Smooth muscle cell (in vitro differentiated cells): ENCODE measurements at regions not wholly inside any gene's neighbourhood (a gene's known extent, or its start where the extent isn't known, plus 50 kb on each side); places are given as distances from the start of the nearest gene placed in this dataset.
A peak's percentile ranks its signal among the peaks of the same experiment; 100 is the strongest.
"Not testable (repeated sequence)": the region's sequence is repeated elsewhere in the genome, so short reads cannot be mapped to it uniquely, and the experiment has no call there.

Experiments used
- DNase-seq: peaks from one replicate; lab custom pipeline; 2025; ENCODE audit not compliant: unreplicated experiment; lab: John Stamatoyannopoulos, UW
- H2AFZ ChIP-seq: fragments of 200-600 bp; sonication (generic); 2 replicates; pipeline ENCODE4 v1.6.0; 2016; ENCODE audit warnings: antibody characterized with exemption, low read depth, mild to moderate bottlenecking
- H3F3A ChIP-seq: fragments of 200-600 bp; sonication (generic); 2 replicates; pipeline ENCODE4 v1.6.0; 2017; ENCODE audit warnings: antibody characterized with exemption, low read depth
- H3K27ac ChIP-seq: fragments of 200-600 bp; sonication (generic); 2 replicates; pipeline ENCODE4 v1.5.1; 2016; ENCODE audit warnings: low read depth, mild to moderate bottlenecking
- H3K27me3 ChIP-seq: fragments of 200-600 bp; sonication (generic); 2 replicates; pipeline ENCODE4 v1.6.1; 2016; ENCODE audit warnings: low read depth, mild to moderate bottlenecking
- H3K36me3 ChIP-seq: fragments of 200-600 bp; sonication (generic); 2 replicates; pipeline ENCODE4 v1.5.1; 2016; ENCODE audit warnings: low read depth
- H3K4me1 ChIP-seq: fragments of 200-600 bp; sonication (generic); 2 replicates; pipeline ENCODE4 v1.5.1; 2016; ENCODE audit warnings: low read depth
- H3K4me2 ChIP-seq: fragments of 200-600 bp; sonication (generic); 2 replicates; pipeline ENCODE4 v1.6.0; 2016; ENCODE audit warnings: mild to moderate bottlenecking
- H3K4me3 ChIP-seq: fragments of 200-600 bp; sonication (generic); 2 replicates; pipeline ENCODE4 v1.5.1; 2016; ENCODE audit warnings: mild to moderate bottlenecking
- H3K79me2 ChIP-seq: fragments of 200-600 bp; sonication (generic); 2 replicates; pipeline ENCODE4 v1.6.0; 2016; ENCODE audit warnings: low read depth, mild to moderate bottlenecking
- H3K9ac ChIP-seq: fragments of 200-600 bp; sonication (generic); 2 replicates; pipeline ENCODE4 v1.6.0; 2016; ENCODE audit warnings: low read depth
- H3K9me3 ChIP-seq: fragments of 200-600 bp; sonication (generic); replicated peaks from 2 replicates; pipeline ENCODE4 v1.5.1; 2016; ENCODE audit warnings: low read depth
- H4K20me1 ChIP-seq: fragments of 200-600 bp; sonication (generic); 2 replicates; pipeline ENCODE4 v1.6.0; 2016; ENCODE audit warnings: low read depth
- WGBS: methylation state at CpG from one replicate; pipeline ENCODE4 v1.1.7; 2016; ENCODE audit warnings: low lambda C conversion rate; 5-methylcytosine and 5-hydroxymethylcytosine counted together
- TF ChIP-seq, protein P1 (sequence below): fragments of 200-600 bp; sonication (generic); IDR thresholded peaks from 2 replicates; pipeline ENCODE4 v1.5.1; 2017; ENCODE audit warnings: borderline replicate concordance, mild to moderate bottlenecking, antibody characterized with exemption; ENCODE audit not compliant: insufficient read depth, poor library complexity, severe bottlenecking

DNA sequence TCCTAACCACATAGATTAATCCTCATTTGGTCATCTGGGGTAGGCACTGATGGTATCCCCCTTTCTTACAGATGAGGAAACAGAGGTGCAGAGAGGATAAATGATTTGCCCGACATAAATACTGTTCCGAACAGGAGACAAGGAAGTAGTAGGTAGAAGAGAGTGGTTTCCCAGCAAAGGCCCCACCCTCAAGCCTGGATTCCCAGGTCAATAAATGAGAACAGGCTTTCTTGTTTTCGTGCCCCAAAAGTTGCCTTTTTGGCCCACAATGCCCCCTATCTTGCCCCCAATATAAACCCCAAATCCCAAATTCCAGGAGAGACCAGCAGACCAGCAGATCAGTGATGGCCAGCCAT is 125.5 kb upstream of the PRR20G start:
- H3K27ac ChIP-seq, result peak overlapping the region; percentile 29
- DNase-seq, result no peak
- H3K36me3 ChIP-seq, result no peaks in the 10 kb centered on the region
- no peak overlapping the region for H3K4me2 ChIP-seq
- H3F3A ChIP-seq, result no peaks in the 10 kb centered on the region
- H3K4me1 ChIP-seq, result peaks cover 15% of the 10 kb centered on the region
- no peak overlapping the region for H3K9ac ChIP-seq
- no peak overlapping the region for H2AFZ ChIP-seq
- no peaks in the 10 kb centered on the region for H3K9me3 ChIP-seq
- WGBS, result 96% methylated on average over 3 of the region's 3 CpGs
- H3K27me3 ChIP-seq, result no peaks in the 10 kb centered on the region
- no peaks in the 10 kb centered on the region for H3K79me2 ChIP-seq
- TF ChIP-seq, protein P1, sequence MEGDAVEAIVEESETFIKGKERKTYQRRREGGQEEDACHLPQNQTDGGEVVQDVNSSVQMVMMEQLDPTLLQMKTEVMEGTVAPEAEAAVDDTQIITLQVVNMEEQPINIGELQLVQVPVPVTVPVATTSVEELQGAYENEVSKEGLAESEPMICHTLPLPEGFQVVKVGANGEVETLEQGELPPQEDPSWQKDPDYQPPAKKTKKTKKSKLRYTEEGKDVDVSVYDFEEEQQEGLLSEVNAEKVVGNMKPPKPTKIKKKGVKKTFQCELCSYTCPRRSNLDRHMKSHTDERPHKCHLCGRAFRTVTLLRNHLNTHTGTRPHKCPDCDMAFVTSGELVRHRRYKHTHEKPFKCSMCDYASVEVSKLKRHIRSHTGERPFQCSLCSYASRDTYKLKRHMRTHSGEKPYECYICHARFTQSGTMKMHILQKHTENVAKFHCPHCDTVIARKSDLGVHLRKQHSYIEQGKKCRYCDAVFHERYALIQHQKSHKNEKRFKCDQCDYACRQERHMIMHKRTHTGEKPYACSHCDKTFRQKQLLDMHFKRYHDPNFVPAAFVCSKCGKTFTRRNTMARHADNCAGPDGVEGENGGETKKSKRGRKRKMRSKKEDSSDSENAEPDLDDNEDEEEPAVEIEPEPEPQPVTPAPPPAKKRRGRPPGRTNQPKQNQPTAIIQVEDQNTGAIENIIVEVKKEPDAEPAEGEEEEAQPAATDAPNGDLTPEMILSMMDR, result no peak
- no peak overlapping the region for H3K4me3 ChIP-seq
- H4K20me1 ChIP-seq, result no peaks in the 10 kb centered on the region

DNA sequence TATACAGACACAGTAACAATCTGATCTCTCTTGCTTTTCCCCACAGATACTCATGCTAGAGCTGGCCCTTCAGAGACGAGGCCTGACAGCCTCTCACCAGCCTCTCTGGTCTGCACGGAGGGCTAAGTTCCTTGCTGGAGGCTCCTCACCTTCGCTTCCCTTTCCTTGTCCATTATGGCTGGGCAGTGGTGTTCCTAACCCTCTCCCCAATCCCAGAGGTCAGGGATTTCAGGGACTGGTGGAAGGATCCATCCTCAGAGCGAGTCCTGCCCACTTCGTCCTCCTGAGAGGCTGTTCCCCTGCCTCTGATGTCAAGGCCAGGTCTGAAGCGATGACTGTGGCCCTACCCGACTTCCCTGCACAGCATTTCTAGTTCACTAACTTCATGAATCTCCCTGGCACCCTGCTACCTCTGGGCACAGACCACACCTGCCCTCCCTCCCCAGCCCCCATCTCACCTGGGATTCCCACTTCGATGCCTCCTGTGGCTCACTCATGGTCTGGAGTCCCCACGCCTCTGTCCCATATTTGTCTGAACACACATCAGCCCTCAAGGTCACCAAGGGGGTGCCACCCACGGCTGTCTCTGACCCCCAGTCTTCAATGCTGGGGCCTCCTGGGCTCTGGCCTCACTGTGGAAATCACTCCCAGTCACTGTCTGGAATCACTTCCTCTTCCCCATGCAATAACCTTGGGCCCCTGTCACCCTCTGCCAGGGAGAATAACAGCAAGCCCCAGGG is 124.9 kb upstream of the PRR20G start:
- H3K79me2 ChIP-seq, result no peaks in the 10 kb centered on the region
- no peaks in the 10 kb centered on the region for H3K27me3 ChIP-seq
- H2AFZ ChIP-seq, result no peak overlapping the region
- no peak overlapping the region for H3K4me3 ChIP-seq
- no peaks in the 10 kb centered on the region for H3K36me3 ChIP-seq
- H3K9ac ChIP-seq, result no peak overlapping the region
- no peaks in the 10 kb centered on the region for H3K9me3 ChIP-seq
- peaks cover 16% of the 10 kb centered on the region for H3K4me1 ChIP-seq
- no peaks in the 10 kb centered on the region for H4K20me1 ChIP-seq
- no peaks in the 10 kb centered on the region for H3F3A ChIP-seq
- no peak for DNase-seq
- TF ChIP-seq, protein P1, result no peak
- H3K27ac ChIP-seq, result no peak overlapping the region
- H3K4me2 ChIP-seq, result no peak overlapping the region
- 81% methylated on average over 10 of the region's 10 CpGs for WGBS

DNA sequence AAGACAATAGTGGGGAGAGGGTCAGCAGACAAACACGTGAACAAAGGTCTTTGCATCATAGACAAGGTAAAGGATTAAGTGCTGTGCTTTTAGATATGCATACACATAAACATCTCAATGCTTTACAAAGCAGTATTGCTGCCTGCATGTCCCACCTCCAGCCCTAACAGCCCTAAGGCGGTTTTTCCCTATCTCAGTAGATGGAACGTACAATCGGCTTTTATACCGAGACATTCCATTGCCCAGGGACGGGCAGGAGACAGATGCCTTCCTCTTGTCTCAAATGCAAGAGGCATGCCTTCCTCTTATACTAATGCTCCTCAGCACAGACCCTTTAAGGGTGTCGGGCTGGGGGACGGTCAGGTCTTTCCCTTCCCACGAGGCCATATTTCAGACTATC is 124.0 kb upstream of the PRR20G start:
- H3K9me3 ChIP-seq, H4K20me1 ChIP-seq, H3K79me2 ChIP-seq, H3K27me3 ChIP-seq, H3K4me3 ChIP-seq, H3K27ac ChIP-seq, H3K36me3 ChIP-seq, H3K4me2 ChIP-seq, H2AFZ ChIP-seq, DNase-seq, H3F3A ChIP-seq, H3K9ac ChIP-seq: not testable (repeated sequence)
- WGBS, result 51% methylated on average over 8 of the region's 9 CpGs
- peaks cover 17% of the 10 kb centered on the region for H3K4me1 ChIP-seq

DNA sequence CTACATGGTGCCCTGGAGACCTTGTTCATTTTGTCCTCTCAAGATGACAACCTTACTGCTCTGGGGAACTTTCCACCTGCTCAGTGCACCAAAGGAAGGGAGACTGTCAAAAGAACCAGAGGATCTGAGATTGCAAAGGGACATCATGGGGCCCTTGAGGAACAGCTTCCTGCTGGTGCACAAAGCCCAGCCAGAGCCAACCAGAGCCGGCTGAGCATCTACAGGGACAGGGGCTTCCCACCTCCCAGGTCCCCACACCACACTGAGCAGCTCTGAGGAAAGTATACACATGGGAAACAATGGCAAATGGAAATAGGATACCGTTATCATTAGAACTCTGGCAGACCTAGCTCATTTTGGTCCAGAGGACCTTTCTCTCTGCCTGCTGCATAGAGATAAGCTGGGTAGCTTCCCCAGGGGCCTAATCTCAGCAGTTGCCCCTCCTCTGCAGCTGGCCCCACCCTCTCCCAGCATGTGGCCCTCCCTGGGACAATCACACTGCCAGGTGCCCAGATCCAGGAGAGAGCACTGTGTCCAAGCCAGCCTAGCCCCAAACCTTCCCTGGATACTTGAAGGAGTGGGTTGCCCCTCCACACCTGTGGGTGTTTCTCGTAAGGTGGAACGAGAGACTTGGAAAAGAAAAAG is 123.4 kb upstream of the PRR20G start:
- H3K4me2 ChIP-seq, result no peak overlapping the region
- no peaks in the 10 kb centered on the region for H3F3A ChIP-seq
- H3K27ac ChIP-seq, result no peak overlapping the region
- H3K9ac ChIP-seq, result no peak overlapping the region
- no peaks in the 10 kb centered on the region for H3K27me3 ChIP-seq
- DNase-seq, result no peak
- H3K4me3 ChIP-seq, result no peak overlapping the region
- no peak overlapping the region for H2AFZ ChIP-seq
- 75% methylated on average over 4 of the region's 4 CpGs for WGBS
- peaks cover 13% of the 10 kb centered on the region for H3K4me1 ChIP-seq
- no peaks in the 10 kb centered on the region for H4K20me1 ChIP-seq
- H3K9me3 ChIP-seq, result no peaks in the 10 kb centered on the region
- H3K79me2 ChIP-seq, result no peaks in the 10 kb centered on the region
- TF ChIP-seq, protein P1, result no peak
- no peaks in the 10 kb centered on the region for H3K36me3 ChIP-seq
